ENCODE measurements at regions not wholly inside any gene's neighbourhood (a gene's known extent, or its start where the extent isn't known, plus 50 kb on each side); places are given as distances from the start of the nearest gene placed in this dataset.

GRCh38 chr10:53025172-53025711 lies 252.7 kb upstream of the MBL2 start:
- Histone ChIP-seq H3K4me1 (no peaks in the 10 kb centered on the region), H3K4me3 (no peak overlapping the region), H3K4me2 (no peak overlapping the region), H3K9me3 (no peaks in the 10 kb centered on the region), H3K27ac (no peak overlapping the region)
- TF ChIP-seq, protein P1, sequence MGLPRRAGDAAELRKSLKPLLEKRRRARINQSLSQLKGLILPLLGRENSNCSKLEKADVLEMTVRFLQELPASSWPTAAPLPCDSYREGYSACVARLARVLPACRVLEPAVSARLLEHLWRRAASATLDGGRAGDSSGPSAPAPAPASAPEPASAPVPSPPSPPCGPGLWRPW (IDR thresholded peaks at IDR 0.05) = no peak
- TF ChIP-seq, protein P2, sequence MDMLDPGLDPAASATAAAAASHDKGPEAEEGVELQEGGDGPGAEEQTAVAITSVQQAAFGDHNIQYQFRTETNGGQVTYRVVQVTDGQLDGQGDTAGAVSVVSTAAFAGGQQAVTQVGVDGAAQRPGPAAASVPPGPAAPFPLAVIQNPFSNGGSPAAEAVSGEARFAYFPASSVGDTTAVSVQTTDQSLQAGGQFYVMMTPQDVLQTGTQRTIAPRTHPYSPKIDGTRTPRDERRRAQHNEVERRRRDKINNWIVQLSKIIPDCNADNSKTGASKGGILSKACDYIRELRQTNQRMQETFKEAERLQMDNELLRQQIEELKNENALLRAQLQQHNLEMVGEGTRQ (IDR thresholded peaks at IDR 0.05) = no peak
- TF ChIP-seq RARB (CRISPR knock-in tag; IDR thresholded peaks at IDR 0.05) = no peak
- no peak for TF ChIP-seq ZFP36 (IDR thresholded peaks at IDR 0.05; ENCODE audit: borderline replicate concordance, partially characterized antibody)
- no peak for TF ChIP-seq JUN (IDR thresholded peaks at IDR 0.05)
- TF ChIP-seq, protein P3, sequence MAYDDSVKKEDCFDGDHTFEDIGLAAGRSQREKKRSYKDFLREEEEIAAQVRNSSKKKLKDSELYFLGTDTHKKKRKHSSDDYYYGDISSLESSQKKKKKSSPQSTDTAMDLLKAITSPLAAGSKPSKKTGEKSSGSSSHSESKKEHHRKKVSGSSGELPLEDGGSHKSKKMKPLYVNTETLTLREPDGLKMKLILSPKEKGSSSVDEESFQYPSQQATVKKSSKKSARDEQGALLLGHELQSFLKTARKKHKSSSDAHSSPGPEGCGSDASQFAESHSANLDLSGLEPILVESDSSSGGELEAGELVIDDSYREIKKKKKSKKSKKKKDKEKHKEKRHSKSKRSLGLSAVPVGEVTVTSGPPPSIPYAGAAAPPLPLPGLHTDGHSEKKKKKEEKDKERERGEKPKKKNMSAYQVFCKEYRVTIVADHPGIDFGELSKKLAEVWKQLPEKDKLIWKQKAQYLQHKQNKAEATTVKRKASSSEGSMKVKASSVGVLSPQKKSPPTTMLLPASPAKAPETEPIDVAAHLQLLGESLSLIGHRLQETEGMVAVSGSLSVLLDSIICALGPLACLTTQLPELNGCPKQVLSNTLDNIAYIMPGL (CRISPR knock-in tag; IDR thresholded peaks at IDR 0.05; ENCODE audit: borderline replicate concordance) = no peak
- TF ChIP-seq KDM5A (IDR thresholded peaks at IDR 0.05) = no peak
- TF ChIP-seq HOXB13 (CRISPR knock-in tag; IDR thresholded peaks at IDR 0.05; ENCODE audit: low read depth) = no peak
- no peak for TF ChIP-seq E2F6 (IDR thresholded peaks at IDR 0.05; ENCODE audit: borderline replicate concordance, low read depth)
- no peak for TF ChIP-seq ELK1 (IDR thresholded peaks at IDR 0.05; ENCODE audit: low read depth, low read length)
- no peak for TF ChIP-seq KDM1A (IDR thresholded peaks at IDR 0.05; ENCODE audit: low read depth)
- TF ChIP-seq NPAS2 (CRISPR knock-in tag; IDR thresholded peaks at IDR 0.05; ENCODE audit: borderline replicate concordance) = no peak
- no peak for TF ChIP-seq HDAC2 (IDR thresholded peaks at IDR 0.05)
- TF ChIP-seq ESRRA (IDR thresholded peaks at IDR 0.05; ENCODE audit: borderline replicate concordance, low read length) = no peak
- TF ChIP-seq FOSB (CRISPR knock-in tag; IDR thresholded peaks at IDR 0.05) = no peak
- TF ChIP-seq CHD4 (IDR thresholded peaks at IDR 0.05; ENCODE audit: borderline replicate concordance) = no peak
- no peak for TF ChIP-seq FOSL2 (IDR thresholded peaks at IDR 0.05)
- TF ChIP-seq FOSL2 (CRISPR knock-in tag; IDR thresholded peaks at IDR 0.05) = no peak
- TF ChIP-seq MAFK (IDR thresholded peaks at IDR 0.05; ENCODE audit: partially characterized antibody) = no peak
- no peak for FAIRE-seq
- DNase-seq (ENCODE audit: low read depth in 1 of 2, low spot score in 1 of 2) = no peak
- no peak for ATAC-seq
- ChIA-PET POLR2A (no interaction called here), CTCF (no interaction called here)
- WGBS (ENCODE audit: missing lambda C conversion rate) = no CpG with 5 or more reads among the region's 9 CpGs

DNA sequence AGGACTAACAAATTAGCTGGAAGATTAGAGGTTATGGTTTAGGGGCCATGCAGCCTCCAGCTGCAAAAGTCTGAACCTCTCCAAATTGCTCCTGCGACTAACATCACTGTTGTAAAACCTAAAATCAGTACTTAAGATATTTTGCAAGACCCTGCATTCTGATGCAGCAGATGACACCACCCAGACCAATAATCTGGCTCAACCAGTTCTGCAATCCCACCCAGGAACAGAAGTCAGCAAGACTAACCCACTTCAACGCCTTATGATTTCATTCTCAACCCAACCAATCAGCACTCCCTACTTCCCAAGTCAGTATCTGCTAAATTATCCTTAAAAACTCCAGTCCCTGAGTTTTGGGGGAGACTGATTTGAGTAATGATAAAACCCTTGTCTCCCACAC lies 250.8 kb upstream of the MBL2 start:
- Histone ChIP-seq H3K9me3 (no peaks in the 10 kb centered on the region), H3K4me2 (no peak overlapping the region), H3K4me3 (no peak overlapping the region), H3K4me1 (no peaks in the 10 kb centered on the region), H3K27ac (no peak overlapping the region)
- TF ChIP-seq HOXB5 (CRISPR knock-in tag; IDR thresholded peaks at IDR 0.05) (no peak), CBX2 (IDR thresholded peaks at IDR 0.05; ENCODE audit: borderline replicate concordance, low read depth) (no peak), CTCF (IDR thresholded peaks at IDR 0.05) (no peak), KDM1A (IDR thresholded peaks at IDR 0.05; ENCODE audit: low read depth) (no peak), CBX8 (IDR thresholded peaks at IDR 0.05) (no peak), TP53 (CRISPR knock-in tag; IDR thresholded peaks at IDR 0.05) (no peak), SMC3 (IDR thresholded peaks at IDR 0.05) (no peak), RFX5 (IDR thresholded peaks at IDR 0.05) (no peak), FOSL2 (IDR thresholded peaks at IDR 0.05) (no peak), FOSL2 (CRISPR knock-in tag; IDR thresholded peaks at IDR 0.05) (no peak), CHD4 (IDR thresholded peaks at IDR 0.05; ENCODE audit: borderline replicate concordance) (no peak), MAX (IDR thresholded peaks at IDR 0.05) (no peak), MYC (IDR thresholded peaks at IDR 0.05; ENCODE audit: borderline replicate concordance, low read length) (no peak), RARB (CRISPR knock-in tag; IDR thresholded peaks at IDR 0.05) (no peak)
- TF ChIP-seq, protein P1 (IDR thresholded peaks at IDR 0.05) = no peak
- DNase-seq (ENCODE audit: low read depth in 1 of 2, low spot score in 1 of 2) (no peak), FAIRE-seq (no peak), ATAC-seq (no peak)
- ChIA-PET CTCF (no interaction called here), POLR2A (no interaction called here)
- WGBS (ENCODE audit: missing lambda C conversion rate) = 0% methylated on average over 2 of the region's 2 CpGs

Measured in A549 (cell line).